Kidney (tissue), 13 donors: ENCODE measurements at regions not wholly inside any gene's neighbourhood (a gene's known extent, or its start where the extent isn't known, plus 50 kb on each side); places are given as distances from the start of the nearest gene placed in this dataset.

ENCODE experiments used
- DNase-seq, 5 donors: peaks; one replicate each; pipeline ENCODE4 v3.0.0-alpha.2; 2013 to 2020
- FAIRE-seq: peaks from 2 replicates; lab custom pipeline; 2012; peaks lifted over from hg19 to GRCh38; lab: Jason Lieb, UNC
- H3K27ac ChIP-seq, 2 donors: one replicate each; pipeline ENCODE4 v1.7.0; 2013; ENCODE audit warnings: low read depth in 2 of 2, low read length in 2 of 2, inconsistent platforms in 1 of 2
- H3K27me3 ChIP-seq: one replicate; pipeline ENCODE4 v1.7.1; 2013; ENCODE audit warnings: low read length, inconsistent platforms; ENCODE audit not compliant: control insufficient read depth, insufficient read depth
- H3K36me3 ChIP-seq, 3 donors: one replicate each; pipeline versions ENCODE4 v1.7.0 to v1.7.1; 2013; ENCODE audit warnings: low read length in 3 of 3, control low read depth in 1 of 3, inconsistent platforms in 1 of 3; ENCODE audit not compliant: insufficient read depth in 3 of 3, control insufficient read depth in 2 of 3
- H3K4me1 ChIP-seq, 3 donors: one replicate each; pipeline versions ENCODE4 v1.7.0 to v1.7.1; 2013; ENCODE audit warnings: low read length in 3 of 3, inconsistent platforms in 1 of 3, low read depth in 1 of 3; ENCODE audit not compliant: control insufficient read depth in 2 of 3, insufficient read depth in 2 of 3
- H3K4me3 ChIP-seq, 3 donors: one replicate each; pipeline versions ENCODE4 v1.7.0 to v1.8.1; 2013; ENCODE audit warnings: low read length in 3 of 3, control low read depth in 1 of 3, inconsistent platforms in 1 of 3
- H3K9ac ChIP-seq, 3 donors: one replicate each; pipeline versions ENCODE4 v1.7.0 to v1.7.1; 2013; ENCODE audit warnings: low read length in 3 of 3, control low read depth in 1 of 3, inconsistent platforms in 1 of 3
- H3K9me3 ChIP-seq, 3 donors: one replicate each; pipeline versions ENCODE4 v1.7.0 to v1.7.1; 2013; ENCODE audit warnings: low read length in 3 of 3, control low read depth in 1 of 3, inconsistent platforms in 1 of 3; ENCODE audit not compliant: control insufficient read depth in 2 of 3, insufficient read depth in 1 of 3
- intact Hi-C: fragments of 100-400 bp; cut with DNase I; formaldehyde crosslinking; loops from one replicate; pipeline ENCODE4 v1.11.1; 2022
- TF ChIP-seq, protein P1 (sequence below): IDR thresholded peaks from 3 replicates; pipeline ENCODE4 v1.5.1; 2012; ENCODE audit warnings: mild to moderate bottlenecking, moderate library complexity, borderline replicate concordance; ENCODE audit not compliant: insufficient read depth; ENCODE audit errors: extremely low read depth
- donor health status: control.
- donor health status: control.
- donor health status: control.
- donor health status: control.
- donor health status: control.
- donor health status: DM: yes; HTN: yes; CAD: no.
- donor health status: Normal renal cell carcinoma (clear cell type).

DNA sequence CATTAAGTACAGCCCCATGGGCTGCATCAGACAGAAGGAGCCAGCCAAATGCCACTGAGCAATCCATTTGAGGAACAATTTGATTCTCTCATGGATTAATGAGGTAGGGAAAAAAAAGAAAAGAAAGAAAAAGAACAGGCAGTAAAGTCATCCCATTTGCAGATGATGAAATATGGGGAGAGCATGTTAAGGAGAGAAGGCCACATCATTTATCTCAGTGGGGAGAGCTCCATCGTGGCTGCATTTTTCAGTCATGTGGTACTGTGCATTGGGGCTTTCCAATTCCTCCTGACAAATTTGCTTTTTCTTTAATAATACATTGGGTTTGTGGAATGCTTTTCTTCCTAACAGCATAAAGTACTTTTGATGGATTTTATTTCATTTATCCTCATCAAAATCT, 375.2 kb upstream of the TLE4 start:
- Histone ChIP-seq H3K9ac (no peak overlapping the region), H3K27ac (no peak overlapping the region), H3K4me1 (no peaks in the 10 kb centered on the region), H3K36me3 (no peaks in the 10 kb centered on the region), H3K27me3 (no peaks in the 10 kb centered on the region), H3K4me3 (no peak overlapping the region), H3K9me3 (no peaks in the 10 kb centered on the region)
- TF ChIP-seq, protein P1, sequence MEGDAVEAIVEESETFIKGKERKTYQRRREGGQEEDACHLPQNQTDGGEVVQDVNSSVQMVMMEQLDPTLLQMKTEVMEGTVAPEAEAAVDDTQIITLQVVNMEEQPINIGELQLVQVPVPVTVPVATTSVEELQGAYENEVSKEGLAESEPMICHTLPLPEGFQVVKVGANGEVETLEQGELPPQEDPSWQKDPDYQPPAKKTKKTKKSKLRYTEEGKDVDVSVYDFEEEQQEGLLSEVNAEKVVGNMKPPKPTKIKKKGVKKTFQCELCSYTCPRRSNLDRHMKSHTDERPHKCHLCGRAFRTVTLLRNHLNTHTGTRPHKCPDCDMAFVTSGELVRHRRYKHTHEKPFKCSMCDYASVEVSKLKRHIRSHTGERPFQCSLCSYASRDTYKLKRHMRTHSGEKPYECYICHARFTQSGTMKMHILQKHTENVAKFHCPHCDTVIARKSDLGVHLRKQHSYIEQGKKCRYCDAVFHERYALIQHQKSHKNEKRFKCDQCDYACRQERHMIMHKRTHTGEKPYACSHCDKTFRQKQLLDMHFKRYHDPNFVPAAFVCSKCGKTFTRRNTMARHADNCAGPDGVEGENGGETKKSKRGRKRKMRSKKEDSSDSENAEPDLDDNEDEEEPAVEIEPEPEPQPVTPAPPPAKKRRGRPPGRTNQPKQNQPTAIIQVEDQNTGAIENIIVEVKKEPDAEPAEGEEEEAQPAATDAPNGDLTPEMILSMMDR: no peak
- DNase-seq: no peak
- intact Hi-C loops: no loop called here
- no peak for FAIRE-seq

GRCh38 chr9:79200336-79200735, 371.4 kb upstream of the TLE4 start:
- Histone ChIP-seq H3K27me3 (no peaks in the 10 kb centered on the region), H3K9me3 (no peaks in the 10 kb centered on the region), H3K4me3 (no peak overlapping the region), H3K36me3 (no peaks in the 10 kb centered on the region), H3K4me1 (no peaks in the 10 kb centered on the region), H3K9ac (no peak overlapping the region), H3K27ac (no peak overlapping the region)
- intact Hi-C loops: no loop called here
- DNase-seq (no peak), FAIRE-seq (no peak)
- TF ChIP-seq, protein P1: no peak

DNA sequence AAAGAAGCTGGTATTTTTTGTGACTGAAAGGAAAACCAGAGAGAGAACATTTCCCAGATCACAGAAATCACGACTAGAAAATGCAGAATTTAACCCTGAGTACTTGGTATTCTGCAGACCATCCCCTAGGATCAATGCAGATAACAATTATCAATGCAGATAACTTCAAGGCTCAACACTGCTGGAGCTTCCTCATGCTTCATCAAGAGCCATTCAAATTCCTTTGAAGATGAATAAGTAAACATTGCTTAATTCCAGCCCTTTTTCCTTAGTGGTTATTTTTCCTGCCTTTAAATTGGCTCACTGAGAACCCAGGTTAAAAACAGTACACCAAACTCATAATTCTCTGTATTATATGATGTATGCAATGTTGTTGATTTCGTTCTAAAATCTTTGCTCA, 370.1 kb upstream of the TLE4 start:
- Histone ChIP-seq H3K36me3 (no peaks in the 10 kb centered on the region), H3K4me1 (no peaks in the 10 kb centered on the region), H3K9me3 (no peaks in the 10 kb centered on the region), H3K4me3 (no peak overlapping the region), H3K27me3 (no peaks in the 10 kb centered on the region), H3K9ac (no peak overlapping the region), H3K27ac (no peak overlapping the region)
- TF ChIP-seq, protein P1: no peak
- FAIRE-seq (no peak), DNase-seq (no peak)
- intact Hi-C loops: no loop called here

DNA sequence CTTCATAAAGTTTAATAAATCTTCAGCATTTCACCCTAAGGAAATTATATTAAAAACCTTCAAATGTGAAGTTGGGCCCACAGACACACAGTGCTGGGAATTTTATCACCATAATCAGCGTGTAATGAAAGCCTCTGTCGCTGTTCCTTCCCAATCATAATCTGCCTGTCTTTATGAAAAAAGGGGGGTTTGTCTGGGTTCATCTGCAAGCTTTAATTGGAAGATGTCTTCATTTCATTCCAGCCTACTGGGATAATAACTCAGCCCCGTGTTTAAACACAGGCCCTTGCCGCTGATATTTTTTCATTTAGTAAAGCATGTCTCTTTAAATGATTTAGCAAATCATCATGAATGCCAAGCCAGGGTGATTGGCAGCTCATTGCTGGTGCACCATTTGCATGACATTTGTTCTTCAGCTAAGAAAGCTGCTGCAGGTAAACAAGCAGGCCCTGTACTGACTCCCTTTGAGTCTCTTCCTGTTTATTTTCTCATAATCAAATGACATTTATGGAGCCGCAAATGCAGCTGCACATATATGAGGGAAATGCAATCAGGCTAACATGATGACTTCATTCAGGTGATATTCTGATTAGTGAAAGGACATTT, 362.9 kb upstream of the TLE4 start:
- no peak overlapping the region for H3K4me3 ChIP-seq
- intact Hi-C loops: no loop called here

More for the DNA sequence above, 362.9 kb upstream of the TLE4 start:
- DNase-seq (no peak), FAIRE-seq (no peak)
- Histone ChIP-seq H3K36me3 (no peaks in the 10 kb centered on the region), H3K9ac (no peak overlapping the region), H3K27me3 (no peaks in the 10 kb centered on the region), H3K4me1 (no peaks in the 10 kb centered on the region), H3K9me3 (no peaks in the 10 kb centered on the region), H3K27ac (no peak overlapping the region)
- TF ChIP-seq, protein P1: no peak
